ENCODE measurements at regions not wholly inside any gene's neighbourhood (a gene's known extent, or its start where the extent isn't known, plus 50 kb on each side); places are given as distances from the start of the nearest gene placed in this dataset.
"Not testable (repeated sequence)": the region's sequence is repeated elsewhere in the genome, so short reads cannot be mapped to it uniquely, and the experiment has no call there.

GRCh38 chr2:2591542-2591940 lies 260.5 kb upstream of the MYT1L start:
- DNase-seq (ENCODE audit: insufficient read length, low spot score) (no peak), FAIRE-seq (no peak)

- FAIRE-seq (no peak), DNase-seq (ENCODE audit: insufficient read length, low spot score) (no peak)
These were observed 259.9 kb upstream of the MYT1L start for GRCh38 chr2:2590841-2591541.

- DNase-seq (ENCODE audit: insufficient read length, low spot score) (no peak), FAIRE-seq (no peak)
These were observed 259.1 kb upstream of the MYT1L start for GRCh38 chr2:2590141-2590540.

GRCh38 chr2:2588777-2589176 lies 257.7 kb upstream of the MYT1L start:
- DNase-seq (ENCODE audit: insufficient read length, low spot score) (no peak), FAIRE-seq (no peak)

GRCh38 chr2:2587354-2587753 lies 256.3 kb upstream of the MYT1L start:
- no peak for FAIRE-seq

GRCh38 chr2:2586931-2587330 lies 255.9 kb upstream of the MYT1L start:
- DNase-seq (ENCODE audit: insufficient read length, low spot score) = no peak
- no peak for FAIRE-seq

More at GRCh38 chr2:2587354-2587753, 256.3 kb upstream of the MYT1L start:
- DNase-seq (ENCODE audit: insufficient read length, low spot score) = no peak

- no peak for FAIRE-seq
- DNase-seq (ENCODE audit: insufficient read length, low spot score) = no peak
These were observed 255.1 kb upstream of the MYT1L start for GRCh38 chr2:2586068-2586776.

- no peak for FAIRE-seq
- no peak for DNase-seq (ENCODE audit: insufficient read length, low spot score)
These were observed 252.0 kb upstream of the MYT1L start for GRCh38 chr2:2582998-2583545.

GRCh38 chr2:2581331-2582159 lies 250.5 kb upstream of the MYT1L start:
- no peak for DNase-seq (ENCODE audit: insufficient read length, low spot score)
- FAIRE-seq = no peak

- DNase-seq (ENCODE audit: insufficient read length, low spot score); FAIRE-seq: not testable (repeated sequence)
These were observed 249.8 kb upstream of the MYT1L start for GRCh38 chr2:2580841-2581240.

GRCh38 chr2:2580341-2580740 lies 249.3 kb upstream of the MYT1L start:
- FAIRE-seq (no peak), DNase-seq (ENCODE audit: insufficient read length, low spot score) (no peak)

GRCh38 chr2:2579814-2580213 lies 248.7 kb upstream of the MYT1L start:
- FAIRE-seq = no peak
- no peak for DNase-seq (ENCODE audit: insufficient read length, low spot score)

- DNase-seq (ENCODE audit: insufficient read length, low spot score) (no peak), FAIRE-seq (no peak)
These were observed 246.3 kb upstream of the MYT1L start for GRCh38 chr2:2577407-2577831.

GRCh38 chr2:2575870-2576386 lies 244.9 kb upstream of the MYT1L start:
- no peak for FAIRE-seq
- DNase-seq (ENCODE audit: insufficient read length, low spot score) = no peak

- no peak for DNase-seq (ENCODE audit: insufficient read length, low spot score)
- FAIRE-seq = no peak
These were observed 244.1 kb upstream of the MYT1L start for GRCh38 chr2:2575181-2575577.

GRCh38 chr2:2574401-2575180 lies 243.5 kb upstream of the MYT1L start:
- FAIRE-seq (no peak), DNase-seq (ENCODE audit: insufficient read length, low spot score) (no peak)

- DNase-seq (ENCODE audit: insufficient read length, low spot score) (no peak), FAIRE-seq (no peak)
These were observed 242.7 kb upstream of the MYT1L start for GRCh38 chr2:2573658-2574293.

GRCh38 chr2:2573205-2573604 lies 242.1 kb upstream of the MYT1L start:
- no peak for FAIRE-seq

GRCh38 chr2:2572393-2573204 lies 241.5 kb upstream of the MYT1L start:
- FAIRE-seq = no peak
- no peak for DNase-seq (ENCODE audit: insufficient read length, low spot score)

More at GRCh38 chr2:2573205-2573604, 242.1 kb upstream of the MYT1L start:
- DNase-seq (ENCODE audit: insufficient read length, low spot score) = no peak

Data from GM19239 (cell line).